SU-DHL-6 (cell line): ENCODE measurements at regions not wholly inside any gene's neighbourhood (a gene's known extent, or its start where the extent isn't known, plus 50 kb on each side); places are given as distances from the start of the nearest gene placed in this dataset.

Experiments
- H2AFZ ChIP-seq: fragments of 200-600 bp; sonication (generic); 2 replicates; pipeline ENCODE4 v1.6.1; 2014; ENCODE audit warnings: low read depth, mild to moderate bottlenecking, moderate library complexity, mixed read lengths, antibody characterized with exemption, low read length; ENCODE audit not compliant: severe bottlenecking
- H3F3A ChIP-seq: fragments of 200-600 bp; shearing (Covaris generic); 2 replicates; pipeline ENCODE4 v1.6.0; 2016; ENCODE audit warnings: antibody characterized with exemption, mild to moderate bottlenecking; ENCODE audit not compliant: insufficient read depth
- H3K27ac ChIP-seq: fragments of 200-600 bp; sonication (generic); 2 replicates; pipeline ENCODE4 v1.5.1; 2016; ENCODE audit warnings: low read depth, mild to moderate bottlenecking, low read length, moderate library complexity, mixed read lengths
- H3K27me3 ChIP-seq: fragments of 200-600 bp; sonication (generic), shearing (Covaris generic); 2 replicates; pipeline ENCODE4 v1.6.0; 2014; ENCODE audit warnings: mild to moderate bottlenecking, low read length
- H3K36me3 ChIP-seq: fragments of 200-600 bp; sonication (generic); 2 replicates; pipeline ENCODE4 v1.6.1; 2014; ENCODE audit warnings: mild to moderate bottlenecking, low read length, mixed read lengths
- H3K4me2 ChIP-seq: fragments of 300-600, 200-600 bp; shearing (Covaris generic), sonication (generic); 2 replicates; pipeline ENCODE4 v1.6.0; 2014; ENCODE audit warnings: low read length, low read depth, mild to moderate bottlenecking; ENCODE audit not compliant: poor library complexity, severe bottlenecking
- H3K4me3 ChIP-seq: fragments of 200-600 bp; sonication (generic); 2 replicates; pipeline ENCODE4 v1.5.1; 2014; ENCODE audit warnings: antibody characterized with exemption, low read length, mild to moderate bottlenecking, mixed read lengths; ENCODE audit not compliant: insufficient read depth, poor library complexity, severe bottlenecking
- H3K79me2 ChIP-seq: fragments of 200-600 bp; sonication (generic); 2 replicates; pipeline ENCODE4 v1.6.1; 2014; ENCODE audit warnings: mild to moderate bottlenecking, low read length, moderate library complexity; ENCODE audit not compliant: insufficient read depth
- H3K9ac ChIP-seq: fragments of 200-600 bp; sonication (generic); 2 replicates; pipeline ENCODE4 v1.7.0; 2014; ENCODE audit warnings: mild to moderate bottlenecking, low read length
- H3K9me2 ChIP-seq: fragments of 200-600 bp; sonication (generic); replicated peaks from 2 replicates; pipeline ENCODE4 v1.6.1; 2014; ENCODE audit warnings: low read length; ENCODE audit not compliant: insufficient read depth
- H3K9me3 ChIP-seq: fragments of 200-600 bp; sonication (generic); 2 replicates; pipeline ENCODE4 v1.6.1; 2014; ENCODE audit warnings: low read length, mixed read lengths; ENCODE audit not compliant: insufficient read depth
- H4K20me1 ChIP-seq: fragments of 200-600 bp; sonication (generic); 2 replicates; pipeline ENCODE4 v1.6.1; 2014; ENCODE audit warnings: low read depth, mild to moderate bottlenecking, antibody characterized with exemption, low read length, moderate library complexity, mixed read lengths
- CTCF ChIP-seq: fragments of 200-600 bp; sonication (generic); IDR thresholded peaks from one replicate; pipeline ENCODE4 v1.5.1; 2017; ENCODE audit warnings: antibody characterized with exemption, mild to moderate bottlenecking, low read length, moderate library complexity; ENCODE audit not compliant: insufficient read depth, poor library complexity, severe bottlenecking
- EZH2phosphoT487 ChIP-seq: fragments of 200-600 bp; sonication (generic), shearing (Covaris generic); conservative IDR thresholded peaks from 2 replicates; pipeline ENCODE4 v1.6.1; 2018; ENCODE audit warnings: mild to moderate bottlenecking, antibody characterized with exemption, low read length, moderate library complexity, mixed read lengths

- Histone ChIP-seq H3K9ac (peak overlapping the region; percentile 55; the same call in 1 of the 2 replicates), H3K79me2 (no peaks in the 10 kb centered on the region), H3K36me3 (no peaks in the 10 kb centered on the region), H4K20me1 (no peaks in the 10 kb centered on the region), H3F3A (peaks cover 16% of the 10 kb centered on the region), H3K27ac (peak overlapping the region; percentile 95), H2AFZ (peak overlapping the region; percentile 78), H3K9me3 (no peaks in the 10 kb centered on the region; the same call in 1 of the 2 replicates), H3K4me3 (no peak overlapping the region), H3K27me3 (no peaks in the 10 kb centered on the region), H3K4me2 (peak overlapping the region; percentile 78), H3K9me2 (no peaks in the 10 kb centered on the region)
- TF ChIP-seq EZH2phosphoT487 (no peak), CTCF (no peak)
Observed at GRCh38 chr4:128657638-128658037, 151.9 kb upstream of the JADE1 start.

- no peak overlapping the region for H2AFZ ChIP-seq
- H3K27me3 ChIP-seq = no peaks in the 10 kb centered on the region
- H4K20me1 ChIP-seq = no peaks in the 10 kb centered on the region
- no peaks in the 10 kb centered on the region; the same call in 1 of the 2 replicates for H3K9me3 ChIP-seq
- H3K36me3 ChIP-seq = no peaks in the 10 kb centered on the region
- H3K4me3 ChIP-seq = no peak overlapping the region
- TF ChIP-seq CTCF (no peak), EZH2phosphoT487 (no peak)
- H3K4me2 ChIP-seq = no peak overlapping the region
- H3K27ac ChIP-seq = no peak overlapping the region
- peaks cover 3% of the 10 kb centered on the region; the same call in 1 of the 2 replicates for H3F3A ChIP-seq
- no peaks in the 10 kb centered on the region for H3K9me2 ChIP-seq
- no peaks in the 10 kb centered on the region for H3K79me2 ChIP-seq
- no peak overlapping the region for H3K9ac ChIP-seq
Observed at GRCh38 chr4:128654465-128654864, 155.0 kb upstream of the JADE1 start.

- no peaks in the 10 kb centered on the region for H3K9me2 ChIP-seq
- H3K9ac ChIP-seq = no peak overlapping the region
- no peaks in the 10 kb centered on the region for H4K20me1 ChIP-seq
- no peak overlapping the region for H3K4me3 ChIP-seq
- H2AFZ ChIP-seq = no peak overlapping the region
- no peaks in the 10 kb centered on the region for H3K27me3 ChIP-seq
- TF ChIP-seq CTCF (no peak), EZH2phosphoT487 (no peak)
- no peaks in the 10 kb centered on the region; the same call in 1 of the 2 replicates for H3K9me3 ChIP-seq
- H3K4me2 ChIP-seq = no peak overlapping the region
- no peak overlapping the region for H3K27ac ChIP-seq
- H3K36me3 ChIP-seq = no peaks in the 10 kb centered on the region
- H3F3A ChIP-seq = no peaks in the 10 kb centered on the region
- H3K79me2 ChIP-seq = no peaks in the 10 kb centered on the region
Observed at GRCh38 chr4:128653527-128654444, 155.7 kb upstream of the JADE1 start.
